ENCODE measurements at regions not wholly inside any gene's neighbourhood (a gene's known extent, or its start where the extent isn't known, plus 50 kb on each side); places are given as distances from the start of the nearest gene placed in this dataset.

DNA sequence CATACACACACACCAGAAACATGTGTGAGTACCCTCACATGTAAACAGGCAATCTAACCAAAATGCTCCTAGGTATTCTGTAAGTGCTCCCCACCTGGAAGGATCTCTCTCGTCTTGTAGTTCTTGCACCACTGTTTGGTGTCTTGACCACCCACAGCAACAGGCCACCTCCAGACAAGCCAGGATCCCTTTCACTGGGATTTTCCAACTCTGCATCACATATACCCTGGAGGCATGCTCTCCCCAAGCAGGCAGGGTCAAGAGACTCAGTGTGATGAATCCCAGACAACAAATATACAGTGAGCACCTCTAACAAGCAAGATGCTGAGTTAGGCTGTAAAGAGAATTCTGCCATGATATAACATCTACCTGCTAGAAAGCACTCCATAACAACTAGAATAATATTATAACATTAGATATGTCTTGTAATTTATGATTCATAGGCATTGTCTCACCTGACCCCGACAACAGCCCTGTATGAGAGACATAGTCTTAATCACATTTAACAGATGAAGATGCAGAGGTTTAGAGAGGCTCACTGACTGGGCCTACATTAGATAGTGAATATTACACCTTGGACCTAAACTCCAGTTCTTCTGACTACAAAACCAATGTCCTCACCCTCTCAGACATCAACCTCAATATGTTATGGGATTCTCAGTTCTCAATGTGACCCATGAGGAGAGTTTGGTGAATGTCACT is 76.5 kb upstream of the BCL6 start:
- TF ChIP-seq RFX5 (IDR thresholded peaks at IDR 0.05; ENCODE audit: low read length) (no peak), FOSL2 (IDR thresholded peaks at IDR 0.05; ENCODE audit: borderline replicate concordance, low read depth) (no peak), YY1 (IDR thresholded peaks at IDR 0.05; ENCODE audit: low read depth) (no peak), CTCF (IDR thresholded peaks at IDR 0.05) (no peak), MAX (IDR thresholded peaks at IDR 0.05; ENCODE audit: low read depth) (no peak), MEF2A (IDR thresholded peaks at IDR 0.05; ENCODE audit: borderline replicate concordance, low read depth) (no peak), REST (IDR thresholded peaks at IDR 0.05; ENCODE audit: low read depth, low read length) (no peak)

Measured in SK-N-SH (cell line).